G401 (cell line): ENCODE measurements at regions not wholly inside any gene's neighbourhood (a gene's known extent, or its start where the extent isn't known, plus 50 kb on each side); places are given as distances from the start of the nearest gene placed in this dataset.

Experiments used
- DNase-seq: peaks from one replicate; pipeline ENCODE4 v3.0.0-alpha.2; 2015; ENCODE audit warnings: low spot score
- in situ Hi-C: cut with HindIII; loops from 2 replicates; pipeline ENCODE4 v1.10.0; 2016; ENCODE audit warnings: low sequenced_read_pairs, mixed read lengths

- in situ Hi-C loops, result no loop called here
- DNase-seq, result peak; percentile 2
These were observed 123.6 kb upstream of the SMIM21 start for GRCh38 chr18:75551071-75551470.

- in situ Hi-C loops, result no loop called here
- DNase-seq, result no peak
These were observed 120.9 kb upstream of the SMIM21 start for GRCh38 chr18:75548353-75548905.

- in situ Hi-C loops, result no loop called here
- DNase-seq, result no peak
These were observed 119.5 kb upstream of the SMIM21 start for GRCh38 chr18:75546964-75547363.

GRCh38 chr18:75545189-75545588 is 117.7 kb upstream of the SMIM21 start:
- DNase-seq, result no peak
- in situ Hi-C loops, result no loop called here

GRCh38 chr18:75544496-75544895 is 117.0 kb upstream of the SMIM21 start:
- in situ Hi-C loops, result no loop called here
- DNase-seq, result no peak

- no peak for DNase-seq
- in situ Hi-C loops, result no loop called here
These were observed 116.6 kb upstream of the SMIM21 start for GRCh38 chr18:75544051-75544481.

GRCh38 chr18:75538727-75539126 is 111.2 kb upstream of the SMIM21 start:
- DNase-seq, result no peak
- in situ Hi-C loops, result no loop called here

- no peak for DNase-seq
- in situ Hi-C loops, result no loop called here
These were observed 106.4 kb upstream of the SMIM21 start for GRCh38 chr18:75533950-75534349.

- no peak for DNase-seq
- in situ Hi-C loops, result no loop called here
These were observed 105.7 kb upstream of the SMIM21 start for GRCh38 chr18:75533209-75533608.

GRCh38 chr18:75531851-75532459 is 104.5 kb upstream of the SMIM21 start:
- in situ Hi-C loops, result no loop called here

GRCh38 chr18:75531212-75531850 is 103.8 kb upstream of the SMIM21 start:
- in situ Hi-C loops, result no loop called here
- no peak for DNase-seq

More at GRCh38 chr18:75531851-75532459, 104.5 kb upstream of the SMIM21 start:
- no peak for DNase-seq

GRCh38 chr18:75530566-75531211 is 103.2 kb upstream of the SMIM21 start:
- DNase-seq, result no peak
- in situ Hi-C loops, result no loop called here

- in situ Hi-C loops, result no loop called here
These were observed 102.6 kb upstream of the SMIM21 start for GRCh38 chr18:75530118-75530517.

GRCh38 chr18:75529394-75529793 is 101.9 kb upstream of the SMIM21 start:
- DNase-seq, result no peak
- in situ Hi-C loops, result no loop called here

More at GRCh38 chr18:75530118-75530517, 102.6 kb upstream of the SMIM21 start:
- DNase-seq, result no peak

- no peak for DNase-seq
- in situ Hi-C loops, result no loop called here
These were observed 100.6 kb upstream of the SMIM21 start for GRCh38 chr18:75527848-75528685.

- in situ Hi-C loops, result no loop called here
- no peak for DNase-seq
These were observed 98.5 kb upstream of the SMIM21 start for GRCh38 chr18:75526038-75526437.

- no peak for DNase-seq
- in situ Hi-C loops, result no loop called here
These were observed 97.8 kb upstream of the SMIM21 start for GRCh38 chr18:75525331-75525730.

GRCh38 chr18:75524841-75525240 is 97.3 kb upstream of the SMIM21 start:
- in situ Hi-C loops, result no loop called here

GRCh38 chr18:75524181-75524580 is 96.7 kb upstream of the SMIM21 start:
- in situ Hi-C loops, result no loop called here
- DNase-seq, result no peak

More at GRCh38 chr18:75524841-75525240, 97.3 kb upstream of the SMIM21 start:
- DNase-seq, result no peak
